BE2C (cell line): ENCODE measurements at regions not wholly inside any gene's neighbourhood (a gene's known extent, or its start where the extent isn't known, plus 50 kb on each side); places are given as distances from the start of the nearest gene placed in this dataset.

Experiments
- DNase-seq: peaks from one replicate; pipeline ENCODE4 v3.0.0-alpha.2; 2020
- H3K27me3 ChIP-seq: fragments of 250-450 bp; sonication (Bioruptor Pico); 2 replicates; pipeline ENCODE4 v1.5.1; 2020; ENCODE audit warnings: mild to moderate bottlenecking
- H3K36me3 ChIP-seq: fragments of 250-450 bp; sonication (Bioruptor Pico); 2 replicates; pipeline ENCODE4 v1.5.1; 2020; ENCODE audit warnings: mild to moderate bottlenecking
- H3K4me1 ChIP-seq: fragments of 250-450 bp; sonication (Bioruptor Pico); 2 replicates; pipeline ENCODE4 v1.5.1; 2020
- H3K4me3 ChIP-seq: 2 replicates; pipeline ENCODE4 v1.5.1; 2011; ENCODE audit warnings: low read depth, low read length
- H3K9me3 ChIP-seq: fragments of 250-450 bp; sonication (Bioruptor Pico); 2 replicates; pipeline ENCODE4 v1.5.1; 2020
- CTCF ChIP-seq: IDR thresholded peaks from 2 replicates; pipeline ENCODE4 v1.5.1; 2012; ENCODE audit warnings: mild to moderate bottlenecking, low read depth, low read length

GRCh38 chr17:77882481-77883212 is 75.9 kb upstream of the TNRC6C start:
- no peaks in the 10 kb centered on the region for H3K27me3 ChIP-seq
- no peak overlapping the region; the same call in 1 of the 2 replicates for H3K4me3 ChIP-seq
- no peaks in the 10 kb centered on the region for H3K9me3 ChIP-seq
- H3K4me1 ChIP-seq = peaks cover 47% of the 10 kb centered on the region
- TF ChIP-seq CTCF = no peak
- DNase-seq = peak; percentile 85
- no peaks in the 10 kb centered on the region for H3K36me3 ChIP-seq

- no peak overlapping the region for H3K4me3 ChIP-seq
- no peak for TF ChIP-seq CTCF
- H3K36me3 ChIP-seq = no peaks in the 10 kb centered on the region
Observed at GRCh38 chr17:77883213-77883650, 75.3 kb upstream of the TNRC6C start.

GRCh38 chr17:77884019-77884418 is 74.5 kb upstream of the TNRC6C start:
- DNase-seq = peak; percentile 95
- Histone ChIP-seq H3K9me3 (no peaks in the 10 kb centered on the region), H3K36me3 (no peaks in the 10 kb centered on the region), H3K4me3 (peak overlapping the region; percentile 7; the same call in 1 of the 2 replicates), H3K27me3 (no peaks in the 10 kb centered on the region), H3K4me1 (peaks cover 51% of the 10 kb centered on the region)
- no peak for TF ChIP-seq CTCF

More at GRCh38 chr17:77883213-77883650, 75.3 kb upstream of the TNRC6C start:
- Histone ChIP-seq H3K27me3 (no peaks in the 10 kb centered on the region), H3K9me3 (no peaks in the 10 kb centered on the region), H3K4me1 (peaks cover 50% of the 10 kb centered on the region)
- DNase-seq = no peak

- no peaks in the 10 kb centered on the region for H3K27me3 ChIP-seq
- no peak for TF ChIP-seq CTCF
- peak; percentile 39 for DNase-seq
- no peaks in the 10 kb centered on the region for H3K9me3 ChIP-seq
- peaks cover 47% of the 10 kb centered on the region for H3K4me1 ChIP-seq
- H3K4me3 ChIP-seq = no peak overlapping the region
- H3K36me3 ChIP-seq = no peaks in the 10 kb centered on the region
Observed at GRCh38 chr17:77884967-77885641, 73.4 kb upstream of the TNRC6C start.

- Histone ChIP-seq H3K36me3 (no peaks in the 10 kb centered on the region), H3K4me3 (no peak overlapping the region), H3K4me1 (peaks cover 43% of the 10 kb centered on the region), H3K27me3 (no peaks in the 10 kb centered on the region), H3K9me3 (no peaks in the 10 kb centered on the region)
- no peak for TF ChIP-seq CTCF
- DNase-seq = no peak
Observed at GRCh38 chr17:77885678-77886386, 72.7 kb upstream of the TNRC6C start.
